HUDEP-2 (cell line): ENCODE measurements at regions not wholly inside any gene's neighbourhood (a gene's known extent, or its start where the extent isn't known, plus 50 kb on each side); places are given as distances from the start of the nearest gene placed in this dataset.
"Not testable (repeated sequence)": the region's sequence is repeated elsewhere in the genome, so short reads cannot be mapped to it uniquely, and the experiment has no call there.

Experiments used
- DNase-seq, 76 experiments: peaks; one replicate each; lab custom pipeline; 2025; ENCODE audit not compliant: unreplicated experiment in 76 of 76; lab: John Stamatoyannopoulos, UW

GRCh38 chr6:133097208-133097607, 143.9 kb upstream of the EYA4 start:
- DNase-seq, result no peak

GRCh38 chr6:133099573-133099972, 141.6 kb upstream of the EYA4 start:
- DNase-seq, result no peak

- no peak for DNase-seq
Observed at GRCh38 chr6:133100865-133101264, 140.3 kb upstream of the EYA4 start.

- DNase-seq, result no peak
Observed at GRCh38 chr6:133101790-133102189, 139.4 kb upstream of the EYA4 start.

- no peak for DNase-seq
Observed at GRCh38 chr6:133106934-133107333, 134.2 kb upstream of the EYA4 start.

GRCh38 chr6:133108419-133108818, 132.7 kb upstream of the EYA4 start:
- no peak for DNase-seq

- no peak for DNase-seq
Observed at GRCh38 chr6:133114973-133115372, 126.2 kb upstream of the EYA4 start.

- DNase-seq, result no peak
Observed at GRCh38 chr6:133115946-133116345, 125.2 kb upstream of the EYA4 start.

- no peak for DNase-seq
Observed at GRCh38 chr6:133128191-133128590, 113.0 kb upstream of the EYA4 start.

GRCh38 chr6:133129556-133129955, 111.6 kb upstream of the EYA4 start:
- no peak for DNase-seq

GRCh38 chr6:133130863-133131262, 110.3 kb upstream of the EYA4 start:
- DNase-seq, result no peak

GRCh38 chr6:133131621-133132465, 109.3 kb upstream of the EYA4 start:
- DNase-seq, result no peak

- DNase-seq, result no peak
Observed at GRCh38 chr6:133132466-133132971, 108.6 kb upstream of the EYA4 start.

GRCh38 chr6:133136177-133136880, 104.8 kb upstream of the EYA4 start:
- DNase-seq, result no peak

GRCh38 chr6:133147470-133148184, 93.5 kb upstream of the EYA4 start:
- DNase-seq, result not testable (repeated sequence)

GRCh38 chr6:133156689-133157088, 84.5 kb upstream of the EYA4 start:
- DNase-seq, result no peak

- no peak for DNase-seq
Observed at GRCh38 chr6:133157995-133158394, 83.2 kb upstream of the EYA4 start.

- DNase-seq, result no peak
Observed at GRCh38 chr6:133159255-133159795, 81.8 kb upstream of the EYA4 start.

- no peak for DNase-seq
Observed at GRCh38 chr6:133160536-133160935, 80.6 kb upstream of the EYA4 start.

- DNase-seq, result no peak
Observed at GRCh38 chr6:133165235-133165634, 75.9 kb upstream of the EYA4 start.

- DNase-seq, result no peak
Observed at GRCh38 chr6:133166766-133167165, 74.4 kb upstream of the EYA4 start.
